IPS-NIHi11 (cell line): ENCODE measurements at regions not wholly inside any gene's neighbourhood (a gene's known extent, or its start where the extent isn't known, plus 50 kb on each side); places are given as distances from the start of the nearest gene placed in this dataset.

Source experiments
- DNase-seq: peaks from one replicate; pipeline ENCODE4 v3.0.0; 2012; ENCODE audit warnings: mixed read lengths, low spot score

GRCh38 chr5:174311121-174311520, 265.6 kb downstream of the NSG2 start:
- DNase-seq, result no peak

GRCh38 chr5:174311531-174312269, 266.2 kb downstream of the NSG2 start:
- DNase-seq, result peak; percentile 92

GRCh38 chr5:174312270-174312617, 266.7 kb downstream of the NSG2 start:
- no peak for DNase-seq

- no peak for DNase-seq
Observed at GRCh38 chr5:174312641-174313040, 267.1 kb downstream of the NSG2 start.

- no peak for DNase-seq
Observed at GRCh38 chr5:174313615-174314014, 268.1 kb downstream of the NSG2 start.

GRCh38 chr5:174314261-174314660, 268.8 kb downstream of the NSG2 start:
- no peak for DNase-seq

GRCh38 chr5:174315471-174315870, 270.0 kb downstream of the NSG2 start:
- no peak for DNase-seq

GRCh38 chr5:174315871-174316270, 270.4 kb downstream of the NSG2 start:
- no peak for DNase-seq

GRCh38 chr5:174316326-174316725, 270.8 kb downstream of the NSG2 start:
- no peak for DNase-seq

- peak; percentile 77 for DNase-seq
Observed at GRCh38 chr5:174317256-174317894, 271.9 kb downstream of the NSG2 start.

- no peak for DNase-seq
Observed at GRCh38 chr5:174318578-174318977, 273.1 kb downstream of the NSG2 start.

GRCh38 chr5:174319551-174319950, 274.0 kb downstream of the NSG2 start:
- DNase-seq, result no peak

GRCh38 chr5:174320051-174320450, 274.5 kb downstream of the NSG2 start:
- DNase-seq, result no peak

- peak; percentile 85 for DNase-seq
Observed at GRCh38 chr5:174323878-174324281, 278.4 kb downstream of the NSG2 start.

GRCh38 chr5:174324680-174325079, 279.2 kb downstream of the NSG2 start:
- DNase-seq, result no peak

- DNase-seq, result no peak
Observed at GRCh38 chr5:174325431-174325830, 279.9 kb downstream of the NSG2 start.

- DNase-seq, result no peak
Observed at GRCh38 chr5:174325961-174326360, 280.5 kb downstream of the NSG2 start.

- no peak for DNase-seq
Observed at GRCh38 chr5:174326372-174326771, 280.9 kb downstream of the NSG2 start.

- DNase-seq, result peak; percentile 94
Observed at GRCh38 chr5:174327317-174327864, 281.9 kb downstream of the NSG2 start.

- no peak for DNase-seq
Observed at GRCh38 chr5:174327896-174328295, 282.4 kb downstream of the NSG2 start.

GRCh38 chr5:174328631-174329299, 283.3 kb downstream of the NSG2 start:
- no peak for DNase-seq

GRCh38 chr5:174329738-174330137, 284.2 kb downstream of the NSG2 start:
- DNase-seq, result no peak
